ENCODE measurements at regions not wholly inside any gene's neighbourhood (a gene's known extent, or its start where the extent isn't known, plus 50 kb on each side); places are given as distances from the start of the nearest gene placed in this dataset.
A peak's percentile ranks its signal among the peaks of the same experiment; 100 is the strongest.

- no peak for DNase-seq (ENCODE audit: extremely low read depth in 1 of 11, low read depth in 9 of 11, low spot score in 4 of 11)
Measured at GRCh38 chr1:119293797-119294196, 74.8 kb upstream of the HAO2 start.

- no peak for DNase-seq (ENCODE audit: extremely low read depth in 1 of 11, low read depth in 9 of 11, low spot score in 4 of 11)
Measured at GRCh38 chr1:119294199-119294598, 74.4 kb upstream of the HAO2 start.

DNA sequence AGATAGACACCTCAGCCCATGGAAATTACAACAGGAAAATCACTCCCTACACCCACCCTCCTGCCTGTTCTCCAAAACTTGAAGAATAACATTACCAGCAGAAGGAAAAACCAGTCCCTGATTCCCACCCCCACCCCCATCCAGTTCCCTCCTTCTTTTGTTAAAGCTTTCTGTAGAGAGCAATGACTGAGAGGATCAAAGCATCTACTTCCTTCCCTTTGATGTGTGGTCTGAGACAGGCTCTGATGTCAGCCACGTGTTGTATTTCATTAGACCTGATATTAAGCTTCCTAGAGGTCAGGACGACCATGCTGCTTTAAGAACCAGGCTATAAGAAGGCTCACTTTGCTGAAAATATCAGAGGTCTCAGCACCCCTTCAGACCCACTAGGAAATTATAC, 73.9 kb upstream of the HAO2 start:
- DNase-seq (ENCODE audit: extremely low read depth in 1 of 11, low read depth in 9 of 11, low spot score in 4 of 11): peak in 2 of 11 donors; percentile 27

DNA sequence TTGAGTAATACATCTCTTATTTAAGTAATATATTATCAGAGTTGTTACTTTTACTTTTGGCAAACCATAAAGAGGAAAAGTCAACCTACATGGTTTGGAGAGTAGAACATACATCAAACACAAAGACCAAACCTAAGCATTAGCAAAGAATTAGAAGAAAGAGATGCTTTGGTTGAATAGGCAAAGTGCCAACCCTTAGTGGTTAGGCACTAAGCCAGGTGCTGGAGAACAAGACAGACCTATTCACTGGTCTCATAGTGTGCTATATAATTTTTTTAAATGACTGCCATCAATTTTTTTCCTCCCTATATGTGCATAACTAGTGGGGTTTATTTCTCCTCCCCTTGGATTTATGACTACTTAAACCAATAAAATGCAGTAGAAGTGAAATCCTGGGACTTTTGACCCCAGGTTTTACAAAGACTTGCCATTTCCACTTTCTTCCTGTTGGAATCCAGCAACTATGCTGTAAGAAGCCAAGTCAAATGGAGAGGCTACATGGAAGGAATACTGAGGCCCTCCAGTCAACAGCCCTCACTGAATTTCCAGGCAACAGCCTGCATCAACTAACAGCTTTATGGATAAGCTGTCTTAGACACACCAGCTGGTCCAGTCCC, 69.8 kb upstream of the HAO2 start:
- no peak for DNase-seq (ENCODE audit: extremely low read depth in 1 of 11, low read depth in 9 of 11, low spot score in 4 of 11)

DNA sequence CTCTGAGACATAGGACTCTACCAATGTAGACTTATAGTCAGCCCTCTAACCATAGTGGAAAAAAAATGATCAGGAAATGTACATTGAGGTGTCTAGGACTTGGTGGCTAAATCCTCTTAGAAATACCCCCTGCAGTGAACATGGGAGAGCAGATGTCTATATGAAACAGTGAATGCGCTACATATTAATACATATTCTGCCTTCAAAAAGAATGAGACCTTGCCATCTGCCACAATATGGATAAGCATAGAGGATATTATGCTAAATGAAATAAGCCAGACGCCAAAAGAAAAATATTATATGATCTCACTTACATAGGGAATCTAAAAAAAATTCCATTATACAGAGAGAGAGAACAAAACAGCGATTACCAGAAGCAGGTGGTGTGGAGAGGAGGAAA, 66.6 kb upstream of the HAO2 start:
- no peak for DNase-seq (ENCODE audit: extremely low read depth in 1 of 11, low read depth in 9 of 11, low spot score in 4 of 11)

- no peak for DNase-seq (ENCODE audit: extremely low read depth in 1 of 11, low read depth in 9 of 11, low spot score in 4 of 11)
Measured at GRCh38 chr1:119308130-119308700, 60.4 kb upstream of the HAO2 start.

DNA sequence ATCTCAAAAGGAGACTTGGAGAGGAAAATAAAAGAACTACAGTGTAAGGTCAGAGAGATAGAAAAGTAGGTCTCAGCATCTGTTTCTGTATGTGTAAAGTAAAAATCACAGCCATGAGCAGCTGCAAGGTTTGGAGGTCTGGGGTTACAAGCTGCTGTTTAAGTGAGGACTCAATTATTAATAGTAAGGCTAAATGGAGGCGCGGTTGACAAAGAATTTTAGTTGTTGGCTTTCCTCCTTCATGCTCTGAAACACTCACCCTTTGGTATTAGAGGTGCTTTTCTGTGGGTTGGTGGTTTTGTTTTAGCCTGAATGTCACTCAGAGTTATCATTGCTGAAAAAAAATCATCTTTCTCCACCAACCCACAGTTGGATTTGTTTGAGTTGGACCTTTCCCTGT, 59.8 kb upstream of the HAO2 start:
- DNase-seq (ENCODE audit: extremely low read depth in 1 of 11, low read depth in 9 of 11, low spot score in 4 of 11): no peak

- no peak for DNase-seq (ENCODE audit: extremely low read depth in 1 of 11, low read depth in 9 of 11, low spot score in 4 of 11)
Measured at GRCh38 chr1:119310301-119310700, 58.3 kb upstream of the HAO2 start.

GRCh38 chr1:119312500-119312899, 56.1 kb upstream of the HAO2 start:
- no peak for DNase-seq (ENCODE audit: extremely low read depth in 1 of 11, low read depth in 9 of 11, low spot score in 4 of 11)

- no peak for DNase-seq (ENCODE audit: extremely low read depth in 1 of 11, low read depth in 9 of 11, low spot score in 4 of 11)
Measured at GRCh38 chr1:119314001-119314796, 54.4 kb upstream of the HAO2 start.

- DNase-seq (ENCODE audit: extremely low read depth in 1 of 11, low read depth in 9 of 11, low spot score in 4 of 11): no peak
Measured at GRCh38 chr1:119316870-119317416, 51.6 kb upstream of the HAO2 start.

- DNase-seq (ENCODE audit: extremely low read depth in 1 of 11, low read depth in 9 of 11, low spot score in 4 of 11): no peak
Measured at GRCh38 chr1:119318466-119319309, 49.9 kb upstream of the HAO2 start.
